Skeletal muscle satellite cell (primary cell): ENCODE measurements at regions not wholly inside any gene's neighbourhood (a gene's known extent, or its start where the extent isn't known, plus 50 kb on each side); places are given as distances from the start of the nearest gene placed in this dataset.

ENCODE experiments used
- H3K27me3 ChIP-seq: 2 replicates; pipeline ENCODE4 v1.7.0; 2013; ENCODE audit warnings: low read length; ENCODE audit not compliant: control insufficient read depth, insufficient read depth
- H3K36me3 ChIP-seq: 2 replicates; pipeline ENCODE4 v1.7.0; 2013; ENCODE audit warnings: mild to moderate bottlenecking, control low read depth, low read length; ENCODE audit not compliant: insufficient read depth
- H3K4me1 ChIP-seq: 2 replicates; pipeline ENCODE4 v1.7.0; 2013; ENCODE audit warnings: low read length; ENCODE audit not compliant: control insufficient read depth, insufficient read depth
- H3K4me2 ChIP-seq: 2 replicates; pipeline ENCODE4 v1.7.0; 2013; ENCODE audit warnings: mild to moderate bottlenecking, low read length
- H3K4me3 ChIP-seq: 2 replicates; pipeline ENCODE4 v1.7.0; 2013; ENCODE audit warnings: low read length
- H3K9ac ChIP-seq: 2 replicates; pipeline ENCODE4 v1.7.0; 2013; ENCODE audit warnings: mild to moderate bottlenecking, low read depth, low read length, moderate library complexity
- H3K9me3 ChIP-seq: replicated peaks from 2 replicates; pipeline ENCODE4 v1.7.0; 2013; ENCODE audit warnings: mild to moderate bottlenecking, control low read depth, low read length

DNA sequence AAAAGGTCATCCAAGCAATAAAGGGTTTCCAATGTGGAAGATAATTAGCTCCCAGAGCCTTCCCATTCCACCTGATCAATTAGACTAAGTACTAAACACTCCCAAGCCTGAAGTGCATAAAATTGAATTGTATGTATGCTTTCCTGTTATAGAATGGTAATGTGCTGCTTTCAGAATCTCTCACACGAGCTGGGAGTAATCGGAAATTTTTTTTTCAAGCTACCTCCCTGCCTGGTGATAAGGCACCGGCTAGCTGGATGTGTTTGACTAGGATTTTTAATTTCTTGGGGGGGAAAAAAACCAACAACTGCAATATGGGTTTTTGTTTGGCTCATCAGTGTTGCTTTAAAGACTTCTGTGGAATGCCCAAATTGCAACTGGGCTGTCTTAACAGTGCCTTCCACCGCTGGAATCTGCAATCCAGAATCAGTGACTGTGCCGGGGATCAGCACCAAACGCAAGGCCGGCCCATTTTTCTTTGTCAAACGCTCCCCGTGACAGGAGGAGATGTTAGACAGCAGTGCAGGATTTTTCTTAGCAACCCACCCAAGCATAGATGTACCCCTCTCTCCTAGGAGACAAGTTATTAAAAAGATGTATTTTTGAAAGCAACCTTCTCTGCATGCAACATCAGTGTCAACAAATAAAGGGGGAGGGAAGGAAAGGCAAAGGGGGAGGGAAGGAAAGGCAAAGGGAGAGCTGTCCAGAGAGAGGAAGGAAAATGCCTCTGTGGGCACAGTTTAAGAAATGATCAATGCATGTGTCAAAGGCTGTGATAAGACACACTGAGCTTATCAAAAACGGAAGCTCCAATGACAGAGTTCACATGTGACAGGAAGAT is 387.2 kb downstream of the NPIPA8 start:
- Histone ChIP-seq H3K4me1 (no peaks in the 10 kb centered on the region), H3K4me3 (no peak overlapping the region), H3K4me2 (no peak overlapping the region), H3K9ac (no peak overlapping the region), H3K9me3 (no peaks in the 10 kb centered on the region), H3K36me3 (no peaks in the 10 kb centered on the region), H3K27me3 (no peaks in the 10 kb centered on the region)

DNA sequence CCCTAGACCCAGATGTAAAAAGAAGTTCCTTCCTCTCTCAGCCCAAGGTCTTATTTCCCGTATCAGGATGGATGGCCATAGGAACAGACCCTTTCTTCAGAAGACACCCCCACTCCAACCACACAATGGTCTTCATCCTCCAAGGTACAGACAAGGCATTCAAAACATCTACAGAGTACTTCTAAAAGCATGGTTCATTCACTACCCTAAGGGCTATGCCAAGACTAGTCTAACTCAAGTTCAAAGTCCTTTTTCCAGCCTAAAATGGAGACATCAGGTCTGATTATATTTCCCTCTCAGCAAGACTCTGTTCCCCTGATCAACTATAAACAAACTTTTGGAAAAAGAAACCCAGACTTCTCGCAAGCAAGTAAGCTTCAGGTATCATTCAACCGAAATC is 388.9 kb downstream of the NPIPA8 start:
- Histone ChIP-seq H3K36me3 (no peaks in the 10 kb centered on the region), H3K4me2 (no peak overlapping the region), H3K4me1 (no peaks in the 10 kb centered on the region), H3K4me3 (no peak overlapping the region), H3K9ac (no peak overlapping the region), H3K27me3 (no peaks in the 10 kb centered on the region), H3K9me3 (no peaks in the 10 kb centered on the region)

DNA sequence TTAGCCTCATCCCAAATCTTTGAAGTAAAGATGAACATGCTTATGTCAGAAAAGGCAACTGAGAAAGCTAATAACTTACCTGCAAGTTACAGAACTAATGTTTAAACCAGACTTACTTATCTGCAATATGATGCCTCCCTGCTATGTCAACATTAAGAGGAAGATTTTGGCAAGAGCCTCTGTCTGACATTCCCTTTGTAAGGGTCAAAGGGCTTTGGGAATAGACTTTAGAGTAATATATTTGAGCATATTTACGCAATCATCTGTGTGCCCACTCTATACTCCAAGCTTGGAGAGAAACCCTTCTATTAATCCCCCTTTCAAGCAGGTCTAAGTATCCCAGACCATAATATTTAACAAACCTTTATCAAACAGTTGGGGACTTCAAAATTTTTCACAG is 389.4 kb downstream of the NPIPA8 start:
- H3K9ac ChIP-seq, result no peak overlapping the region
- no peaks in the 10 kb centered on the region for H3K27me3 ChIP-seq
- H3K4me1 ChIP-seq, result no peaks in the 10 kb centered on the region
- H3K4me2 ChIP-seq, result no peak overlapping the region
- H3K4me3 ChIP-seq, result no peak overlapping the region
- no peaks in the 10 kb centered on the region for H3K9me3 ChIP-seq
- no peaks in the 10 kb centered on the region for H3K36me3 ChIP-seq

DNA sequence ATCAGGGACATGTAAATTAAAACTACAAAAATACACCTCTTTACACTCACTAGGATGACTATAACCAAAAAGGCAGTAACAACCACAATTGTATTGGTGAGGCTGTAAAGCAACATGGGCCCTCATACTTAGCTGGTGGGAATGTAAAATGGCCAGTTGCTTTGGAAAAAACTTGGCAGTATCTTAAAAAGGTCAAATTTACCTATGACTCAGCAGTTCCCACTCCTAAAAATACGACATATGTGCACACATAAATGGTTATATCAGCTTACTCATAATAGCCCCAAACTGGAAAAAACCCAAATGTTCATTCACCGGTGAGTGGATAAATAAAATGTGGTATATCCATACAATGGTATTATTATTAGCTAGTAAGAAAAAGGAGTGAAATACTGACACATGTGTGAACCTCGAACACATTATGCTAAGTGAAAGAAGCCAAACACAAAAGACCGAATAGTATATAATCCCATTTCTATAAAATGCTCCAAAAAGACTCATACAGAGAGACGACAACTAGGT is 391.4 kb downstream of the NPIPA8 start:
- no peaks in the 10 kb centered on the region for H3K9me3 ChIP-seq
- H3K9ac ChIP-seq, result no peak overlapping the region
- H3K36me3 ChIP-seq, result no peaks in the 10 kb centered on the region
- H3K4me3 ChIP-seq, result no peak overlapping the region
- no peaks in the 10 kb centered on the region for H3K4me1 ChIP-seq
- H3K4me2 ChIP-seq, result no peak overlapping the region
- H3K27me3 ChIP-seq, result no peaks in the 10 kb centered on the region

DNA sequence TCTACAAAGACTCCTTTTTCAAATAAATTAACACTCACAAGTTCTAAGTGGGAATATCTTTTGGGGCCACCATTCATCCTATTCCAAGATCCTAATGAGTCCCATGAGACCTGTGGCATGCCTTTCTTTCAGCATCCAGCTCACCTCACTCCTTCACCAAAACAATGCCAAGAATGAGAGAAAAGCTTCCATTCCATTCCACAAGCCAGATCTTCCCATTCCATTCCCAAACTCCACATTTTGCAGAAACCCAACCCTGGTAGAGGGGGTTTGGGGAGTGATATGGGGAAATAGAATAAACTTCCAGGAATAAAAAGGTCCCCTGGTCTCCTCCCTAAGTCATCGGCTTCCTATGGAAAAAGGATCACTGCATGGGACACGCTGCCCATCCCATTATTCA is 392.2 kb downstream of the NPIPA8 start:
- no peaks in the 10 kb centered on the region for H3K27me3 ChIP-seq
- H3K36me3 ChIP-seq, result no peaks in the 10 kb centered on the region
- no peak overlapping the region for H3K4me3 ChIP-seq
- H3K4me2 ChIP-seq, result no peak overlapping the region
- H3K9ac ChIP-seq, result no peak overlapping the region
- H3K4me1 ChIP-seq, result no peaks in the 10 kb centered on the region
- no peaks in the 10 kb centered on the region for H3K9me3 ChIP-seq

DNA sequence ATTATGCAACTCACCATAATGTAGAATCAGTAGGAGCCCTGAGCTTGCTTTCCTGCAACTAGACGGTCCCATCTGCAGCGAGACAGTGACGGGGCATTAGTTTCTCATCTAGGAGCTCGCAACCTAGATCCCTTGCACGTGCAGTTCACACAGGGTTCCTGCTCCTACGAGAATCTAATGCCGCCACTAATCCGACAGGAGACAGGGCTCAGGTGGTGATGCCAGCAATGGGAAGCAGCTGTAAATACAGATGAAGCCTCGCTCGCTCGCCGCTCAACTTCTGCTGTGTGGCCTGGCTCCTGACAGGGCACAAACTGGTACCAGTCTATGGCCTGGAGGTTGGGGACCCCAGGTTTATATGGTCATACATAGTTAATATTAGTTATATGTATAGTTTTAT is 394.5 kb downstream of the NPIPA8 start:
- Histone ChIP-seq H3K9me3 (no peaks in the 10 kb centered on the region), H3K4me1 (no peaks in the 10 kb centered on the region), H3K27me3 (no peaks in the 10 kb centered on the region), H3K4me2 (no peak overlapping the region), H3K36me3 (no peaks in the 10 kb centered on the region), H3K4me3 (no peak overlapping the region), H3K9ac (no peak overlapping the region)

DNA sequence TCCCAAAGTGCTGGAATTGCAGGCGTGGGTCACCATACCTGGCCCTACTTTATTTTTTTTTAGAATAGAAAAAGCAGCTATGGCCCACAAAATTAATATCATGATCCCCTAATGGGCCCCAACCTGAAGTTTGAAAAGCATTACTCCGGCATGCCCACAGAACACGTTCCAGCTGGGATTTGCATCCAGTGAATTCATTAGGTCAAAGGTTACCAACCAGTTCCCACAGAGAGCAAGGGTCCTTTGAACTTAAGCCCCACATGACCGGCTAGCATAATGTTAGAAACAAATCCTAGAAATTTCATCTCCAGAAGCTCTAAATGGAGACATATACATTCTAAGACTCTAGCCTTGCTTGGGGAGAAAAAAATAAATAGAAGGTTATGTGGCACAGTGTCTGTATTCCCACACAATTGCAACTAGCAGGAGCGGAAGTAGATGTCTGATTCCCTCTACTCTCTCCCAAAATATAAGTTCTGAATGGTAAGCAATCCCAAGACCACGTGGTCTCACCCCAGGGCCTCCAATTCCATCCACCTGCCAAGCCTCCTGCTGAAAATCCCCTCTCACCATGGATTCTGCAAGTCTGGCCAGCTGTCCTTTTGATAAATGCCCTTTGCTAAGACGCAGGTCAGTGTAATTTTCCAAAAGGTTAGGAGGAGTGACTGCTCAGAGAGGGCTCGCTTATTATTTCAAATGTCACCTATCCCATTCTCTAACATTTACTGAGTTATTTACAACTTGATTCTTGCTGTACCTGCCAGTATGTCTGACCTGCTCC is 395.8 kb downstream of the NPIPA8 start:
- Histone ChIP-seq H3K27me3 (no peaks in the 10 kb centered on the region), H3K9me3 (no peaks in the 10 kb centered on the region), H3K4me1 (no peaks in the 10 kb centered on the region), H3K4me3 (no peak overlapping the region), H3K4me2 (no peak overlapping the region), H3K9ac (no peak overlapping the region), H3K36me3 (no peaks in the 10 kb centered on the region)

DNA sequence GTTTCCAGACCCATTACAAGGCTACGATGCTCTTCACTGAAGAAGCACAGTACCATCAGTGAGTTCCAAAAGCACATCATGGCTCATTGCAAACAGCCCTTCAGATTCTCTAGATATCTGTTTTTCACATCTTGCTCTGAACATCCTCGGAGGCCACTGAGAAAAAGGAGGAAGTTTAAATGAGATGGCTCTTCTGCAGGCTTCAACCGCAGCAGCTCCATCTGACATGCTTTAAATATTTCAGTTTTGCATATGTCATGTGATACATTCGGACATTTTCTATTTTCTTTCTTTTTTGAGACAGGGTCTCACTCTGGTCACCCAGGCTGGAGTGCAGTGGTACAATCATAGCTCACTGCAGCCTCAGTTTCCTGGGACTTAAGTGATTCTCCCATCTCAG is 396.8 kb downstream of the NPIPA8 start:
- H3K4me1 ChIP-seq, result no peaks in the 10 kb centered on the region
- no peaks in the 10 kb centered on the region for H3K27me3 ChIP-seq
- H3K9ac ChIP-seq, result no peak overlapping the region
- no peak overlapping the region for H3K4me2 ChIP-seq
- no peak overlapping the region for H3K4me3 ChIP-seq
- H3K9me3 ChIP-seq, result no peaks in the 10 kb centered on the region
- no peaks in the 10 kb centered on the region for H3K36me3 ChIP-seq

DNA sequence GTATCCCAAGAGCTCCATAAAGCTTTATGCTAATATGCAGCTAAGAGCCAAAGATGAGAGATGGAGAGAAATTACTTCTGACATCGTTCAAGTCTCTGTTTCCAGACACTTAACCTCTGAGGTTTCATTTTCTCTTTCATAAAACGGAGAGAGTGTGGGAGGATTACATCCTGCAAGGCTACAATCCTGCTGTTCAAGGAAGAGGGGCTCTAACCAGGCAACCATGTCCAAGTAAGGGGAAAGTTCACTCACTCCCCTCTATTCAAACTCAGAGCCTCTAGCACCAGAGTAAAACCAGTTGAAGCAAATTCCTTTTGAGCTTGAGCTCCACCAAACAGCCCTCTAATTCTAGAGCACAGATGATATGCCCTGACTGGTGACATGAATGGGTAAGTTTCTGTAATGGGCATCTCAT is 397.4 kb downstream of the NPIPA8 start:
- no peaks in the 10 kb centered on the region for H3K4me1 ChIP-seq
- H3K4me2 ChIP-seq, result no peak overlapping the region
- no peak overlapping the region for H3K9ac ChIP-seq
- H3K27me3 ChIP-seq, result no peaks in the 10 kb centered on the region
- H3K36me3 ChIP-seq, result no peaks in the 10 kb centered on the region
- no peak overlapping the region for H3K4me3 ChIP-seq
- no peaks in the 10 kb centered on the region for H3K9me3 ChIP-seq

DNA sequence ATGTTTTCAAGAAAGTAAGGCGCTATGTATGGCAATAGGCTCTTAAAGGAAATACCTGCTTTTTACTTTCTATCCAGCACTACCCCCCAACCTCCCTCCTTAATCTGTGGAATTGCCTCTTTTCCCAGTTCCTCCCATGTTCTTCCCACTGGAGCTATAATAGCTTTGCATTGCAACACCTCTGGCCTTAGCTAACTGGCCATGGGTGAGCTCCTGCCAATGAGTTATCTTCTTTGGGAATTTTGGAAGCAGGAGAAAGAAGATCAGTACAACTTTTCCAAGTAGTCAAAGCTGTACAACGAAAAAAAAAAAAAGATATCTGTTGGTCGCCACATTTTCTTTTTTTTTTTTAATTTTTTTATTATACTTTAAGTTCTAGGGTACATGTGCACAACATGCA is 398.0 kb downstream of the NPIPA8 start:
- H3K4me2 ChIP-seq, result no peak overlapping the region
- H3K36me3 ChIP-seq, result no peaks in the 10 kb centered on the region
- no peaks in the 10 kb centered on the region for H3K9me3 ChIP-seq
- no peak overlapping the region for H3K9ac ChIP-seq
- H3K27me3 ChIP-seq, result no peaks in the 10 kb centered on the region
- H3K4me3 ChIP-seq, result no peak overlapping the region
- no peaks in the 10 kb centered on the region for H3K4me1 ChIP-seq

DNA sequence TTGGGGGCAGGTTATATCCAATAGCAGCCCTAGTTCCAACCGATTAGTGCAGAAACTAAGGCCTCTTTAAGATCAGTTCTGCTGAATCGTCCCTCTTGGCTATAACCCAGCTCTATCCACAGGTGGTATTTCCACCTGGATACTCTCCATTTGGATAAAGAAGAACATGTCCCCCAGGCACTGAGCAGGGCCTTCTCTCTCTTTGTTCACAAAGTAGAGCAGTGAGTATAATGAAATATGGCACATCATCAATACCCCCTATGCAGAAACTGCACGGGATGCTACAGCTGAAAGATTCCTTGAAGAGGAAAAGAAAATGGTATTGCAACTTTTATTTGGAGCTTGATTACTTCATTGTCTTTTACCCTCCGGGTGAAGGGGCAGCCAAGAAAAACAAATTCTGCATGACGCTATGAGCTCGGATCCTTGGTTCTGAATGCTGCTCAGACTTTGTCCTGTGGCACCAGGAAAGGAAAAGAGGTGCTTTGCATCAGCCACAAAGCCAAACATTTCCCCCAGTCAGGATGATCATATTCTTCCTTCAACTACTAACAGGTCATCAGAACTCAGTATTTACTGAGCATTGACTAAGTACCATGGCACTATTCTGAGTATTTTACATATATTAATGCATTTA is 399.7 kb downstream of the NPIPA8 start:
- no peaks in the 10 kb centered on the region for H3K4me1 ChIP-seq
- no peak overlapping the region for H3K4me3 ChIP-seq
- H3K9ac ChIP-seq, result no peak overlapping the region
- no peak overlapping the region for H3K4me2 ChIP-seq
- H3K27me3 ChIP-seq, result no peaks in the 10 kb centered on the region
- H3K36me3 ChIP-seq, result no peaks in the 10 kb centered on the region
- H3K9me3 ChIP-seq, result no peaks in the 10 kb centered on the region
